ENCODE measurements at regions not wholly inside any gene's neighbourhood (a gene's known extent, or its start where the extent isn't known, plus 50 kb on each side); places are given as distances from the start of the nearest gene placed in this dataset.

DNA sequence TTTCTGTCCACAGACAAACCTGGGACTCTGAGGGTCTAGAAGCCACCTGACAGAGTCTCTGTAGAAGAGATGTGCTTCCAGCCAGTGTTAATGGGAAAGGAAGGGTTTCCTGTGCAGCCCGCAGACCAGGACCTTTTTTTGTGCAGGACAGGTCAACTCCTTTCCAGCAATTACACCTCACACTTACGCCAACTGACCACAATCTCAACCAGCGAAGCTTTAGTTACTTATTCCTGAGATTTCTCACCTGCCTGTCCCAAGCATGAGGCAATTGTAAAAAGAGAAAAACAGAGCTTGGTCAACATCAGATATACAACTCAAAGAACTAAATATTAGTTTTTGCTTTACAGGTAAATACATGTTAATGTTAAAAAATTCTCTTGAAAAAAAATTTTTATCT, 393.8 kb upstream of the ID4 start:
- no peak for TF ChIP-seq EZH2 (IDR thresholded peaks at IDR 0.05; ENCODE audit: borderline replicate concordance, low read depth, low read length)
- no peak for TF ChIP-seq HDGF (IDR thresholded peaks at IDR 0.05)
- TF ChIP-seq MAFF (IDR thresholded peaks at IDR 0.05; ENCODE audit: low read length) = no peak
- no peak for TF ChIP-seq POLR2A (conservative IDR thresholded peaks at IDR 0.05)
- no peak for TF ChIP-seq ZNF274 (IDR thresholded peaks at IDR 0.05; ENCODE audit: borderline replicate concordance, low read depth, low read length)
- no peak for TF ChIP-seq HDAC6 (IDR thresholded peaks at IDR 0.05; ENCODE audit: low read depth, low read length)
